Heart left ventricle (tissue), 16 donors: ENCODE measurements at regions not wholly inside any gene's neighbourhood (a gene's known extent, or its start where the extent isn't known, plus 50 kb on each side); places are given as distances from the start of the nearest gene placed in this dataset.

Experiments
- ATAC-seq, 4 donors: fragments of 200-7000 bp; cut with Tn5 transposase; one replicate each; pipeline ENCODE4 v1.9.1; 2020 to 2022; ENCODE audit warnings: moderate library complexity in 4 of 4, mild to moderate bottlenecking in 3 of 4, moderate number of reproducible peaks in 1 of 4
- DNase-seq, 5 donors: peaks; one replicate each; pipeline ENCODE4 v3.0.0-alpha.2; 2020
- H3K27ac ChIP-seq, 12 donors: fragments of 200-600 bp; sonication (generic) in 4 of 12; one replicate each; pipeline versions ENCODE4 v1.5.0 to v1.8.0; 2016 to 2022; ENCODE audit warnings: mild to moderate bottlenecking in 2 of 12
- H3K27me3 ChIP-seq, 9 donors: fragments of 200-600 bp; sonication (generic) in 2 of 9; one replicate each; pipeline versions ENCODE4 v1.5.1 to v1.8.0; 2016 to 2022; ENCODE audit warnings: mild to moderate bottlenecking in 3 of 9
- H3K36me3 ChIP-seq, 9 donors: fragments of 200-600 bp; sonication (generic) in 2 of 9; one replicate each; pipeline versions ENCODE4 v1.5.0 to v1.8.0; 2018 to 2022; ENCODE audit warnings: mild to moderate bottlenecking in 2 of 9
- H3K4me1 ChIP-seq, 12 donors: fragments of 200-600 bp; sonication (generic) in 4 of 12; one replicate each; pipeline versions ENCODE4 v1.5.0 to v1.8.0; 2016 to 2022; ENCODE audit warnings: mild to moderate bottlenecking in 3 of 12
- H3K4me3 ChIP-seq, 12 donors: fragments of 200-600 bp; sonication (generic) in 4 of 12; one replicate each; pipeline versions ENCODE4 v1.5.0 to v1.8.0; 2017 to 2022; ENCODE audit warnings: mild to moderate bottlenecking in 9 of 12, moderate library complexity in 4 of 12
- H3K9me3 ChIP-seq, 12 donors: fragments of 200-600 bp; sonication (generic) in 4 of 12; one replicate each; pipeline versions ENCODE4 v1.5.0 to v1.8.0; 2016 to 2022; ENCODE audit warnings: mild to moderate bottlenecking in 1 of 12
- POLR2A ChIP-seq, 2 donors: fragments of 450-650 bp; IDR thresholded peaks; one replicate each; pipeline ENCODE4 v1.6.1; 2017; ENCODE audit warnings: antibody characterized with exemption in 2 of 2, mild to moderate bottlenecking in 2 of 2, moderate library complexity in 2 of 2
- WGBS, 4 donors: extraction: QIAGEN DNeasy Blood & Tissue Kit in 2 of 4; methylation state at CpG; one replicate each; pipeline versions ENCODE4 v1.1.5 to v1.1.7; 2013 to 2018; 5-methylcytosine and 5-hydroxymethylcytosine counted together
- intact Hi-C, 10 donors: fragments of 100-400 bp; cut with DNase I; formaldehyde crosslinking; loops; one replicate each; pipeline versions ENCODE4 v1.11.1 to v1.14.2; 2022
- TF ChIP-seq, protein P1 (sequence below), 12 donors: fragments of 200-600 bp; sonication (generic) in 4 of 12; IDR thresholded peaks; one replicate each; pipeline versions ENCODE4 v1.5.0 to v1.8.0; 2018 to 2022; ENCODE audit warnings: antibody characterized with exemption in 12 of 12, mild to moderate bottlenecking in 5 of 12
- donor health status: ischemic (EF 13 %, LVEDD 7.1; RV severe dilation, severe dysfunction).
- donor health status: healthy with polysubstance abuse.
- donor health status: DM: no; HTN: yes; CAD: no.
- donor health status: DM: no; HTN: no; CAD: no.
- donor health status: ischemic (EF 25% LVEDD 6.9; RV normal size, moderate dysfunction).
- donor health status: ischemic (EF 25% LVEDD 5.7; RV mildly dilated, moderate dysfunction).
- donor health status: healthy.
- donor health status: DM: yes; HTN: yes; CAD: no.
- donor health status: ischemic (EF 35%, LVEDD 5.7; RV mildly dilated, moderate dysfunction).
- donor health status: nonischemic (EF 11% LVEDD 7.7; RV severe dilation, severe dysfunction).
- donor health status: DM: yes; HTN: yes; CAD: no.
- donor health status: PGD.
- donor health status: ischemic (EF 29% LVEDD 5.4; RV normal size, mild dysfunction).
- donor health status: nonischemic (EF 23%, LVEDD 6.1; RV moderate dilation, normal function).

DNA sequence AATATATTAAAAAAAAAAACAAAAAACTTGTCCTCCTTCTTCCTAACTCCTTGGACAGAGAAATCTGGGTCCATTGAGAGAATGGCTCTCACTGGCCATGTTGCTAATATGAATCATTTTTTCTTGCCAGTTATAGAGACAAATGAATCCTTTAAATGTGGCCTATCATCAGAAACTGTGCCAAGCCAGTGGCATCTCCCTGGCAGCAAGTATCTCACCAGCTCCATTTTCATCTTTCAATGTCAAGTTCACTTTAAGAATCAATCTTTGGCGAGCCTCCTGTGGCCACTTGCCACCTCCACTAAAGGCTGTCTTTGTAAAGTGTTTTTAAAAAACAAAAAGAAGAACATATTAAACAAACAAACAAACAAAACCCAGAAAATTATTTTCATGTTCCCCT lies 202.5 kb downstream of the TUSC7 start:
- TF ChIP-seq, protein P1, sequence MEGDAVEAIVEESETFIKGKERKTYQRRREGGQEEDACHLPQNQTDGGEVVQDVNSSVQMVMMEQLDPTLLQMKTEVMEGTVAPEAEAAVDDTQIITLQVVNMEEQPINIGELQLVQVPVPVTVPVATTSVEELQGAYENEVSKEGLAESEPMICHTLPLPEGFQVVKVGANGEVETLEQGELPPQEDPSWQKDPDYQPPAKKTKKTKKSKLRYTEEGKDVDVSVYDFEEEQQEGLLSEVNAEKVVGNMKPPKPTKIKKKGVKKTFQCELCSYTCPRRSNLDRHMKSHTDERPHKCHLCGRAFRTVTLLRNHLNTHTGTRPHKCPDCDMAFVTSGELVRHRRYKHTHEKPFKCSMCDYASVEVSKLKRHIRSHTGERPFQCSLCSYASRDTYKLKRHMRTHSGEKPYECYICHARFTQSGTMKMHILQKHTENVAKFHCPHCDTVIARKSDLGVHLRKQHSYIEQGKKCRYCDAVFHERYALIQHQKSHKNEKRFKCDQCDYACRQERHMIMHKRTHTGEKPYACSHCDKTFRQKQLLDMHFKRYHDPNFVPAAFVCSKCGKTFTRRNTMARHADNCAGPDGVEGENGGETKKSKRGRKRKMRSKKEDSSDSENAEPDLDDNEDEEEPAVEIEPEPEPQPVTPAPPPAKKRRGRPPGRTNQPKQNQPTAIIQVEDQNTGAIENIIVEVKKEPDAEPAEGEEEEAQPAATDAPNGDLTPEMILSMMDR (IDR thresholded peaks at IDR 0.05) = no peak
- TF ChIP-seq POLR2A (IDR thresholded peaks at IDR 0.05) = no peak
- no peaks in the 10 kb centered on the region for H3K36me3 ChIP-seq
- intact Hi-C loops = no loop called here
- H3K27ac ChIP-seq = no peak overlapping the region
- ATAC-seq (no peak), DNase-seq (no peak)
- H3K9me3 ChIP-seq = no peaks in the 10 kb centered on the region
- WGBS, 4 donors = 81 to 84% (median 83%) methylated on average over 1 of the region's 1 CpG
- no peaks in the 10 kb centered on the region for H3K27me3 ChIP-seq
- H3K4me1 ChIP-seq = no peaks in the 10 kb centered on the region
- H3K4me3 ChIP-seq = no peak overlapping the region

DNA sequence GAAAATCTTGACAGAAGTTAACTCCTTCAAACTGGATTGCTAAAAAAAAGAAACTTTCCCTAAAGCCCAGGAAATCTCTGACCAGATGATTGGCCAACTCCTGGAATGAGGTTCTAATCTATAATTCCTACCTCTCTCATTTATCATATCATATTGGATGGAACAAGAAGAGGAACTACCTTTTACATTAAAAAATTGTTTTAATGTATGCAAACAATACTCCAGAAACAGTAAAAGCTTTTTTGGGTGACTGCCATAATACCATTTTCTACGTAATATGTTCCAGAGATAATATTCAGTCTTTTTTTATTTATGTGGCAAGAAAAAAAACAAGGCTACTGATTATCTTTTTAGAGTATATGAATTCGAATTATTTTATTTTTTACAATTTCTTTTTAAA lies 204.4 kb downstream of the TUSC7 start:
- WGBS, 4 donors = 43 to 48% (median 47%) methylated on average over 2 of the region's 2 CpGs
- Histone ChIP-seq H3K27me3 (no peaks in the 10 kb centered on the region), H3K27ac (no peak overlapping the region), H3K4me1 (no peaks in the 10 kb centered on the region), H3K36me3 (no peaks in the 10 kb centered on the region), H3K4me3 (no peak overlapping the region), H3K9me3 (no peaks in the 10 kb centered on the region)
- intact Hi-C loops = no loop called here
- ATAC-seq (no peak), DNase-seq (no peak)
- TF ChIP-seq, protein P1 (IDR thresholded peaks at IDR 0.05) = no peak
- no peak for TF ChIP-seq POLR2A (IDR thresholded peaks at IDR 0.05)

DNA sequence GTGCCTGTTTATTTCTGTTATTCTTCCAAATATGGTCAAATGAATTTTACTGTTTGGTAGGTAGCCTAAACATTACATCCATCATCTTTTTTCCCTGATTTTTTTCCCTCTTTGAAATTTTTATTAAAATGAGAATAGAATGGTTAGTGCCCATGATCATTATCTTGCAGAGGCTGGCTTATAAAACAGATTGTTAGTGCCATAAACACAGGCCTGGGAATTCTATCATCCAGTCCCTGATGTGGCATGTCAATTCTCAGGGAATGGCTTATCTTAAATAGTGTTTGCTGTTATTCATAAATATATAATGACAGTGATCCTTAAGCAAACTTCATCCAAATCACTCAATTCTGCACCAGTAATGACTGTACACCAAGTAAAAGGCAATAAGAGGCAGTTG lies 207.3 kb downstream of the TUSC7 start:
- H3K4me3 ChIP-seq = no peak overlapping the region
- H3K9me3 ChIP-seq = no peaks in the 10 kb centered on the region
- no peaks in the 10 kb centered on the region for H3K36me3 ChIP-seq
- DNase-seq = no peak
- TF ChIP-seq, protein P1 (IDR thresholded peaks at IDR 0.05) = no peak
- TF ChIP-seq POLR2A (IDR thresholded peaks at IDR 0.05) = no peak
- no peak overlapping the region for H3K27ac ChIP-seq
- no peaks in the 10 kb centered on the region for H3K4me1 ChIP-seq
- ATAC-seq = no peak
- intact Hi-C loops = no loop called here
- no peaks in the 10 kb centered on the region for H3K27me3 ChIP-seq

DNA sequence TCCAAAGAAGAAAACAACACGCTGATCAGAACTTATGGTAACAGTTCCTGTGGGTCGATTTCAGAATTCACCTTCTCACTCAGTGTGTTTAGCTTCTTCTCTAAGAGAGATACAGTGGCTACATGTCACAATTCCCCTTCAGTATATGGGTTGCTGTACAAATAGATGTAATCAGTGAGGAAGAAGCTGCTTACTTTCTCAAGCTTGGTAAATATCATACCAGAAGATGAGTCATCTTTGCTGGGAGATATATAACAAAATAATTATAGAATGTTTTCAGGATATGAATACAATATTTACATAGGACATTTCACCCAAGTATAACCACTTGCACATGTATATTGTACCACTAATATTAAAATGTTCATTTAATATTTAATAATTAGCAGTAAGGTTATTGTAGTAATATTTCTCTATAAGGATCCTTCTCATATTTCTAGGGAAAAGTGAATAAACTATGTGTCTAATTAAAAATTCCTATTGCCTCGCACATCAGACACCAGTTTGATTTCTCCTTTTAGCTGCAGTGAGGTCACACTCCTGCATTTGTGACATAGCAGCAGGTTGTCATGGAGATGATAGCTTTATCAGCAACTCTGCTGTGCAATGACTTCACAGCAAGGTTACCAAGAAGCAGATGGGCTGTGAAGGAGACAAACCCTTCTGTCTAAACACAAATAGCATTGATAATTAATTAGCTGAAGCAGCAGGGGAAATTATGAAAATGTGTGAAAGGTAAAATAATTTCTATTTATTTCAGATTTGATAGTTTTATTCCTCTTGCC lies 211.4 kb downstream of the TUSC7 start:
- WGBS, 4 donors = 55 to 69% (median 60%) methylated on average over 3 of the region's 3 CpGs
- DNase-seq (no peak), ATAC-seq (no peak)
- H3K27me3 ChIP-seq = no peaks in the 10 kb centered on the region
- no peak overlapping the region for H3K27ac ChIP-seq
- peaks cover 0 to 27% (median 5%) of the 10 kb centered on the region in 12 donors for H3K9me3 ChIP-seq
- no peak overlapping the region for H3K4me3 ChIP-seq
- no peaks in the 10 kb centered on the region for H3K4me1 ChIP-seq
- no peaks in the 10 kb centered on the region for H3K36me3 ChIP-seq
- intact Hi-C loops = no loop called here
- TF ChIP-seq, protein P1 (IDR thresholded peaks at IDR 0.05) = no peak
- no peak for TF ChIP-seq POLR2A (IDR thresholded peaks at IDR 0.05)
